ENCODE measurements at regions not wholly inside any gene's neighbourhood (a gene's known extent, or its start where the extent isn't known, plus 50 kb on each side); places are given as distances from the start of the nearest gene placed in this dataset.

GRCh38 chr22:23388517-23388890 is 191.6 kb downstream of the IGLL1 start:
- DNase-seq (ENCODE audit: low read depth, low spot score): no peak
- TF ChIP-seq POLR2AphosphoS5 (IDR thresholded peaks at IDR 0.05; ENCODE audit: low read depth, low read length) (no peak), REST (IDR thresholded peaks at IDR 0.05; ENCODE audit: insufficient read depth in 1 of 2, low read depth in 2 of 2, low read length in 1 of 2) (no peak), CTCF (IDR thresholded peaks at IDR 0.05) (no peak), SIN3A (IDR thresholded peaks at IDR 0.05; ENCODE audit: borderline replicate concordance, insufficient read depth, low read depth, low read length) (no peak), TCF7L2 (IDR thresholded peaks at IDR 0.05; ENCODE audit: low read depth, low read length) (no peak)
- Histone ChIP-seq H3K4me1 (ENCODE audit: control insufficient read depth, insufficient read depth, low read length) (no peaks in the 10 kb centered on the region), H3K27ac (ENCODE audit: low read length) (no peak overlapping the region), H3K4me3 (ENCODE audit: low read depth in 2 of 2, low read length in 2 of 2) (no peak overlapping the region), H3K27me3 (ENCODE audit: control insufficient read depth, insufficient read depth, low read length) (no peaks in the 10 kb centered on the region), H3K36me3 (ENCODE audit: control insufficient read depth, insufficient read depth, low read length) (no peaks in the 10 kb centered on the region), H3K9me3 (ENCODE audit: control insufficient read depth, insufficient read depth, low read depth, low read length) (no peaks in the 10 kb centered on the region)
- no peak for ATAC-seq
- ChIA-PET POLR2A (no interaction called here), CTCF (no interaction called here)
- in situ Hi-C loops (cut with HindIII; ENCODE audit: low pct_unique_long_range_greater_than_20kb, low sequenced_read_pairs): no loop called here
- intact Hi-C loops (cut with micrococcal nuclease; ENCODE audit: unreplicated experiment): loop anchor here (5.0 kb wide), 1 partner anchor 66 kb away; no protein-coding TSS in a partner anchor
- BruUV-seq (replicated peaks): no TSS peak

- BruUV-seq (replicated peaks): no TSS peak
Observed at GRCh38 chr22:23387827-23388516, 192.1 kb downstream of the IGLL1 start.

More at GRCh38 chr22:23387827-23388516, 192.1 kb downstream of the IGLL1 start:
- H3K4me1 ChIP-seq (ENCODE audit: control insufficient read depth, insufficient read depth, low read length): no peaks in the 10 kb centered on the region
- ATAC-seq: no peak
- H3K36me3 ChIP-seq (ENCODE audit: control insufficient read depth, insufficient read depth, low read length): no peaks in the 10 kb centered on the region
- H3K27me3 ChIP-seq (ENCODE audit: control insufficient read depth, insufficient read depth, low read length): no peaks in the 10 kb centered on the region
- no peak overlapping the region for H3K4me3 ChIP-seq (ENCODE audit: low read depth in 2 of 2, low read length in 2 of 2)
- in situ Hi-C loops (cut with HindIII; ENCODE audit: low pct_unique_long_range_greater_than_20kb, low sequenced_read_pairs): no loop called here
- no peak for DNase-seq (ENCODE audit: low read depth, low spot score)
- no peak overlapping the region for H3K27ac ChIP-seq (ENCODE audit: low read length)
- no peaks in the 10 kb centered on the region for H3K9me3 ChIP-seq (ENCODE audit: control insufficient read depth, insufficient read depth, low read depth, low read length)
- POLR2A ChIA-PET: no interaction called here
- no peak for TF ChIP-seq POLR2AphosphoS5 (IDR thresholded peaks at IDR 0.05; ENCODE audit: low read depth, low read length)
- TF ChIP-seq SIN3A (IDR thresholded peaks at IDR 0.05; ENCODE audit: borderline replicate concordance, insufficient read depth, low read depth, low read length): no peak
- no peak for TF ChIP-seq TCF7L2 (IDR thresholded peaks at IDR 0.05; ENCODE audit: low read depth, low read length)
- TF ChIP-seq REST (IDR thresholded peaks at IDR 0.05; ENCODE audit: insufficient read depth in 1 of 2, low read depth in 2 of 2, low read length in 1 of 2): no peak
- no peak for TF ChIP-seq CTCF (IDR thresholded peaks at IDR 0.05)
- intact Hi-C loops (cut with micrococcal nuclease; ENCODE audit: unreplicated experiment): loop anchor here (5.0 kb wide), 1 partner anchor 66 kb away; no protein-coding TSS in a partner anchor
- CTCF ChIA-PET: no interaction called here
